NCI-H748 (cell line): ENCODE measurements at regions not wholly inside any gene's neighbourhood (a gene's known extent, or its start where the extent isn't known, plus 50 kb on each side); places are given as distances from the start of the nearest gene placed in this dataset.
"Not testable (repeated sequence)": the region's sequence is repeated elsewhere in the genome, so short reads cannot be mapped to it uniquely, and the experiment has no call there.

Experiments used
- DNase-seq: peaks from one replicate; lab custom pipeline; 2025; ENCODE audit not compliant: unreplicated experiment; lab: John Stamatoyannopoulos, UW

- DNase-seq, result no peak
Measured at GRCh38 chr21:35202431-35202830, 153.3 kb upstream of the RUNX1 start.

GRCh38 chr21:35201799-35202198 is 152.7 kb upstream of the RUNX1 start:
- no peak for DNase-seq

GRCh38 chr21:35201288-35201687 is 152.2 kb upstream of the RUNX1 start:
- no peak for DNase-seq

- no peak for DNase-seq
Measured at GRCh38 chr21:35199733-35200015, 150.6 kb upstream of the RUNX1 start.

- no peak for DNase-seq
Measured at GRCh38 chr21:35198982-35199732, 150.1 kb upstream of the RUNX1 start.

- no peak for DNase-seq
Measured at GRCh38 chr21:35198565-35198964, 149.5 kb upstream of the RUNX1 start.

- DNase-seq, result no peak
Measured at GRCh38 chr21:35197992-35198431, 148.9 kb upstream of the RUNX1 start.

- no peak for DNase-seq
Measured at GRCh38 chr21:35197191-35197590, 148.1 kb upstream of the RUNX1 start.

GRCh38 chr21:35196128-35196527 is 147.0 kb upstream of the RUNX1 start:
- DNase-seq, result no peak

GRCh38 chr21:35195232-35195631 is 146.1 kb upstream of the RUNX1 start:
- no peak for DNase-seq

GRCh38 chr21:35191754-35192153 is 142.7 kb upstream of the RUNX1 start:
- DNase-seq, result no peak

- DNase-seq, result no peak
Measured at GRCh38 chr21:35191128-35191527, 142.0 kb upstream of the RUNX1 start.

- DNase-seq, result no peak
Measured at GRCh38 chr21:35190201-35190701, 141.1 kb upstream of the RUNX1 start.

- no peak for DNase-seq
Measured at GRCh38 chr21:35189077-35189863, 140.2 kb upstream of the RUNX1 start.

- not testable (repeated sequence) for DNase-seq
Measured at GRCh38 chr21:35183389-35183788, 134.3 kb upstream of the RUNX1 start.

- DNase-seq, result no peak
Measured at GRCh38 chr21:35179990-35180540, 131.0 kb upstream of the RUNX1 start.

- no peak for DNase-seq
Measured at GRCh38 chr21:35178827-35179226, 129.7 kb upstream of the RUNX1 start.

- DNase-seq, result no peak
Measured at GRCh38 chr21:35178098-35178497, 129.0 kb upstream of the RUNX1 start.

GRCh38 chr21:35172231-35172630 is 123.1 kb upstream of the RUNX1 start:
- DNase-seq, result no peak

GRCh38 chr21:35171385-35171784 is 122.3 kb upstream of the RUNX1 start:
- DNase-seq, result no peak

- no peak for DNase-seq
Measured at GRCh38 chr21:35170818-35171217, 121.7 kb upstream of the RUNX1 start.

GRCh38 chr21:35170244-35170643 is 121.1 kb upstream of the RUNX1 start:
- no peak for DNase-seq
